H1 (cell line): ENCODE measurements at regions not wholly inside any gene's neighbourhood (a gene's known extent, or its start where the extent isn't known, plus 50 kb on each side); places are given as distances from the start of the nearest gene placed in this dataset.

Experiments used
- CTCF ChIA-PET: fragments of 300-600 bp; sonication (Branson Sonifier 250); formaldehyde crosslinking; loops from one replicate; lab custom pipeline; 2021; ENCODE audit not compliant: partially characterized antibody; lab: Charles Lee
- POLR2A ChIA-PET: fragments of 300-600 bp; sonication (Branson Sonifier 250); formaldehyde crosslinking; loops from one replicate; lab custom pipeline; 2021; ENCODE audit warnings: inconsistent platforms; ENCODE audit not compliant: partially characterized antibody; lab: Charles Lee
- DNase-seq, 2 experiments: peaks; one replicate each; pipeline versions ENCODE4 v3.0.0 to v3.0.0-alpha.2; 2010 to 2022; ENCODE audit warnings: low spot score in 2 of 2, low read depth in 1 of 2, mixed read lengths in 1 of 2
- FAIRE-seq: peaks from 2 replicates; lab custom pipeline; 2011; peaks lifted over from hg19 to GRCh38; lab: Jason Lieb, UNC
- H2AFZ ChIP-seq: 2 replicates; pipeline ENCODE4 v1.8.1; 2012; ENCODE audit warnings: low read length, inconsistent platforms
- H2AK5ac ChIP-seq: 2 replicates; pipeline ENCODE4 v1.6.1; 2013; ENCODE audit warnings: low read depth, low read length
- H2BK120ac ChIP-seq: replicated peaks from 2 replicates; pipeline ENCODE3; 2013; ENCODE audit warnings: low read depth, low read length, inconsistent platforms
- H2BK12ac ChIP-seq: 2 replicates; pipeline ENCODE4 v1.6.1; 2013; ENCODE audit warnings: low read depth, low read length
- H2BK15ac ChIP-seq: 2 replicates; pipeline ENCODE4 v1.6.1; 2013; ENCODE audit warnings: low read length
- H2BK20ac ChIP-seq: 2 replicates; pipeline ENCODE4 v1.6.1; 2013; ENCODE audit warnings: low read length
- H2BK5ac ChIP-seq: 2 replicates; pipeline ENCODE4 v1.6.1; 2013; ENCODE audit warnings: low read depth, low read length
- H3K14ac ChIP-seq: 2 replicates; pipeline ENCODE4 v1.6.1; 2013; ENCODE audit warnings: inconsistent platforms; ENCODE audit not compliant: insufficient read length
- H3K18ac ChIP-seq: 2 replicates; pipeline ENCODE4 v1.6.1; 2013; ENCODE audit warnings: low read length; ENCODE audit errors: extremely low read depth
- H3K23ac ChIP-seq: 2 replicates; pipeline ENCODE4 v1.6.1; 2013; ENCODE audit warnings: inconsistent platforms; ENCODE audit not compliant: insufficient read length
- H3K23me2 ChIP-seq: 2 replicates; pipeline ENCODE4 v1.6.1; 2013; ENCODE audit warnings: low read depth, low read length
- H3K27ac ChIP-seq: 2 replicates; pipeline ENCODE4 v1.6.1; 2011; ENCODE audit warnings: low read depth, low read length, inconsistent platforms
- H3K27me3 ChIP-seq, 4 experiments: replicated peaks in 1 of 4; 1 replicate in 1 of 4; 2 replicates in 3 of 4; pipeline versions ENCODE4 v1.6.1 to v1.8.1; 2011 to 2013; ENCODE audit warnings: low read length in 3 of 4, mild to moderate bottlenecking in 3 of 4, inconsistent platforms in 2 of 4, mixed read lengths in 2 of 4, moderate library complexity in 1 of 4; ENCODE audit not compliant: control insufficient read depth in 3 of 4, insufficient read depth in 3 of 4; ENCODE audit errors: extremely low read depth in 1 of 4
- H3K36me3 ChIP-seq, 4 experiments: 2 replicates each; pipeline versions ENCODE4 v1.6.1 to v1.8.1; 2011 to 2013; ENCODE audit warnings: mild to moderate bottlenecking in 4 of 4, low read length in 3 of 4, moderate library complexity in 2 of 4, control low read depth in 1 of 4, inconsistent platforms in 1 of 4; ENCODE audit not compliant: insufficient read depth in 4 of 4, control insufficient read depth in 2 of 4
- H3K4ac ChIP-seq: replicated peaks from 2 replicates; pipeline ENCODE3; 2013; ENCODE audit warnings: low read length, low read depth, mixed read lengths, inconsistent platforms; ENCODE audit not compliant: insufficient read length
- H3K4me1 ChIP-seq, 4 experiments: replicated peaks in 1 of 4; 1 replicate in 1 of 4; 2 replicates in 3 of 4; pipeline versions ENCODE4 v1.6.1 to v1.8.1; 2011 to 2013; ENCODE audit warnings: low read length in 3 of 4, inconsistent platforms in 2 of 4, mixed read lengths in 1 of 4; ENCODE audit not compliant: insufficient read depth in 4 of 4, control insufficient read depth in 3 of 4
- H3K4me2 ChIP-seq, 2 experiments: 2 replicates each; pipeline versions ENCODE4 v1.6.1 to v1.8.1; 2011 to 2013; ENCODE audit warnings: low read depth in 2 of 2, low read length in 2 of 2, control low read depth in 1 of 2, inconsistent platforms in 1 of 2, mild to moderate bottlenecking in 1 of 2; ENCODE audit not compliant: insufficient read depth in 1 of 2
- H3K4me3 ChIP-seq, 4 experiments: fragments of 200-600, 300-600 bp in 1 of 4; sonication (generic), shearing (Covaris generic), sonication (Bioruptor Twin) in 1 of 4; 2 replicates each; pipeline versions ENCODE4 v1.5.1 to v1.8.1; 2011 to 2016; ENCODE audit warnings: low read length in 4 of 4, low read depth in 3 of 4, control low read depth in 2 of 4, inconsistent platforms in 2 of 4, mild to moderate bottlenecking in 2 of 4, mixed read lengths in 1 of 4, moderate library complexity in 1 of 4; ENCODE audit not compliant: insufficient read depth in 2 of 4; ENCODE audit errors: extremely low read depth in 1 of 4
- H3K56ac ChIP-seq: replicated peaks from 2 replicates; pipeline ENCODE3; 2013; ENCODE audit warnings: low read depth, mild to moderate bottlenecking, mixed read lengths, low read length, inconsistent platforms; ENCODE audit not compliant: insufficient read length
- H3K79me1 ChIP-seq: 2 replicates; pipeline ENCODE4 v1.6.1; 2013; ENCODE audit warnings: low read depth, low read length, control low read depth
- H3K79me2 ChIP-seq, 2 experiments: 2 replicates each; pipeline versions ENCODE4 v1.6.1 to v1.8.1; 2012 to 2013; ENCODE audit warnings: low read length in 2 of 2, mild to moderate bottlenecking in 2 of 2, inconsistent platforms in 1 of 2; ENCODE audit not compliant: insufficient read depth in 2 of 2, control insufficient read depth in 1 of 2
- H3K9ac ChIP-seq, 4 experiments: replicated peaks in 1 of 4; 1 replicate in 1 of 4; 2 replicates in 3 of 4; pipeline versions ENCODE4 v1.6.1 to v1.8.1; 2011 to 2013; ENCODE audit warnings: low read depth in 3 of 4, low read length in 3 of 4, control low read depth in 2 of 4, mild to moderate bottlenecking in 2 of 4, moderate library complexity in 2 of 4, inconsistent platforms in 1 of 4; ENCODE audit errors: extremely low read depth in 1 of 4
- H3K9me3 ChIP-seq, 2 experiments: 2 replicates each; pipeline versions ENCODE4 v1.6.1 to v1.8.1; 2012 to 2013; ENCODE audit warnings: mild to moderate bottlenecking in 2 of 2, moderate library complexity in 2 of 2, control low read depth in 1 of 2, inconsistent platforms in 1 of 2, low read depth in 1 of 2, low read length in 1 of 2, mixed read lengths in 1 of 2; ENCODE audit not compliant: insufficient read depth in 2 of 2
- H4K20me1 ChIP-seq, 2 experiments: replicated peaks in 1 of 2; 2 replicates each; pipeline versions ENCODE3 to v1.8.1; 2011 to 2013; ENCODE audit warnings: inconsistent platforms in 2 of 2, low read length in 2 of 2, mild to moderate bottlenecking in 1 of 2; ENCODE audit not compliant: insufficient read depth in 2 of 2, control insufficient read depth in 1 of 2
- H4K5ac ChIP-seq: 2 replicates; pipeline ENCODE4 v1.6.1; 2013; ENCODE audit warnings: low read length, low read depth, mixed read lengths, inconsistent platforms; ENCODE audit not compliant: insufficient read length
- H4K8ac ChIP-seq: 2 replicates; pipeline ENCODE4 v1.8.0; 2013; ENCODE audit warnings: mild to moderate bottlenecking, moderate library complexity, low read length, inconsistent platforms; ENCODE audit not compliant: insufficient read depth; ENCODE audit errors: extremely low read depth
- H4K91ac ChIP-seq: replicated peaks from 2 replicates; pipeline ENCODE3; 2013; ENCODE audit warnings: low read length, mixed read lengths, inconsistent platforms; ENCODE audit not compliant: insufficient read length
- ASH2L ChIP-seq: fragments of 200-600, 300-600 bp; sonication (generic); IDR thresholded peaks from one replicate; pipeline ENCODE4 v1.7.1; 2017; ENCODE audit warnings: low read length
- CTCF ChIP-seq, 3 experiments: IDR thresholded peaks; 1 replicate in 2 of 3; 2 replicates in 1 of 3; pipeline versions ENCODE4 v1.5.1 to v1.6.1; 2011; ENCODE audit warnings: low read length in 3 of 3, mild to moderate bottlenecking in 3 of 3, inconsistent platforms in 2 of 3, low read depth in 1 of 3, moderate library complexity in 1 of 3; ENCODE audit not compliant: insufficient read depth in 1 of 3; ENCODE audit errors: control extremely low read depth in 1 of 3
- NRF1 ChIP-seq: IDR thresholded peaks from 2 replicates; pipeline ENCODE4 v1.6.1; 2011; ENCODE audit warnings: mild to moderate bottlenecking, low read depth, low read length, improper control_type of control experiment
- POU5F1 ChIP-seq: IDR thresholded peaks from 2 replicates; pipeline ENCODE4 v1.6.1; 2011; ENCODE audit warnings: low read depth, mild to moderate bottlenecking, low read length, moderate library complexity
- SIX5 ChIP-seq: IDR thresholded peaks from 2 replicates; pipeline ENCODE4 v1.6.1; 2011; ENCODE audit warnings: mild to moderate bottlenecking, low read depth, low read length
- SP1 ChIP-seq: IDR thresholded peaks from 2 replicates; pipeline ENCODE4 v1.6.1; 2011; ENCODE audit warnings: low read depth, low read length
- WGBS, 2 experiments: shearing (Covaris generic) in 1 of 2; methylation state at CpG; one replicate each; pipeline versions ENCODE4 v1.1.6 to v1.1.7; 2013 to 2015; ENCODE audit warnings: low lambda C conversion rate in 2 of 2, mixed read lengths in 2 of 2, inconsistent platforms in 1 of 2, low coverage in 1 of 2, missing lambda C conversion rate in 1 of 2; ENCODE audit not compliant: insufficient replicate concordance in 2 of 2, insufficient coverage in 1 of 2, insufficient read length in 1 of 2; ENCODE audit errors: extremely low coverage in 1 of 2, missing lambda C conversion rate in 1 of 2; 5-methylcytosine and 5-hydroxymethylcytosine counted together

- no peak overlapping the region for H2BK15ac ChIP-seq
- H4K91ac ChIP-seq: no peak overlapping the region
- H2BK12ac ChIP-seq: no peak overlapping the region
- no peak overlapping the region for H3K4me3 ChIP-seq
- no peak overlapping the region for H3K4ac ChIP-seq
- no peak overlapping the region for H3K56ac ChIP-seq
- no peak overlapping the region for H3K23ac ChIP-seq
- H3K9ac ChIP-seq: no peak overlapping the region
- no peak overlapping the region for H2BK120ac ChIP-seq
- H3K36me3 ChIP-seq: no peaks in the 10 kb centered on the region
- H2BK20ac ChIP-seq: peak overlapping the region; percentile 50; the same call in 1 of the 2 replicates
- no peak overlapping the region for H3K4me2 ChIP-seq
- DNase-seq (no peak), FAIRE-seq (no peak)
- no peak overlapping the region for H4K8ac ChIP-seq
- 89% methylated on average over 5 of the region's 5 CpGs; no CpG with 5 or more reads in 1 of the 2 experiments for WGBS, 2 experiments
- H3K27me3 ChIP-seq: no peaks in the 10 kb centered on the region
- H4K20me1 ChIP-seq: no peaks in the 10 kb centered on the region
- H2BK5ac ChIP-seq: no peak overlapping the region
- no peak for TF ChIP-seq SIX5
- TF ChIP-seq SP1: no peak
- TF ChIP-seq ASH2L: no peak
- TF ChIP-seq CTCF (IDR thresholded peaks at IDR 0.05; ENCODE audit: control extremely low read depth in 1 of 3, insufficient read depth in 1 of 3, low read depth in 1 of 3, low read length in 3 of 3): no peak
- TF ChIP-seq NRF1: no peak
- TF ChIP-seq POU5F1: no peak
- no peak overlapping the region for H2AK5ac ChIP-seq
- no peak overlapping the region for H4K5ac ChIP-seq
- POLR2A ChIA-PET: interaction anchor here (1.3 kb wide), 1 partner anchor 13 kb away, joined by 4 read pairs; no protein-coding TSS in a partner anchor
- no peaks in the 10 kb centered on the region for H3K79me2 ChIP-seq
- H3K9me3 ChIP-seq: no peaks in the 10 kb centered on the region
- H3K79me1 ChIP-seq: no peaks in the 10 kb centered on the region
- H2AFZ ChIP-seq: no peak overlapping the region
- no peak overlapping the region for H3K18ac ChIP-seq
- no peak overlapping the region for H3K14ac ChIP-seq
- H3K27ac ChIP-seq: no peak overlapping the region
- no peaks in the 10 kb centered on the region for H3K4me1 ChIP-seq
- no peaks in the 10 kb centered on the region for H3K23me2 ChIP-seq
- CTCF ChIA-PET: no interaction called here
Measured at GRCh38 chr2:226443112-226443511, 356.5 kb downstream of the IRS1 start.
